Muscle of back (tissue), 3 donors: ENCODE measurements at regions not wholly inside any gene's neighbourhood (a gene's known extent, or its start where the extent isn't known, plus 50 kb on each side); places are given as distances from the start of the nearest gene placed in this dataset.

ENCODE experiments used
- DNase-seq, 3 donors: peaks; one replicate each; pipeline versions ENCODE4 v3.0.0 to v3.0.0-alpha.2; 2013

- DNase-seq, result no peak
Observed at GRCh38 chr2:216808805-216809425, 50.9 kb downstream of the TNP1 start.

- DNase-seq, result peak; percentile 34 to 73 (median 51)
Observed at GRCh38 chr2:216807857-216808272, 52.0 kb downstream of the TNP1 start.

DNA sequence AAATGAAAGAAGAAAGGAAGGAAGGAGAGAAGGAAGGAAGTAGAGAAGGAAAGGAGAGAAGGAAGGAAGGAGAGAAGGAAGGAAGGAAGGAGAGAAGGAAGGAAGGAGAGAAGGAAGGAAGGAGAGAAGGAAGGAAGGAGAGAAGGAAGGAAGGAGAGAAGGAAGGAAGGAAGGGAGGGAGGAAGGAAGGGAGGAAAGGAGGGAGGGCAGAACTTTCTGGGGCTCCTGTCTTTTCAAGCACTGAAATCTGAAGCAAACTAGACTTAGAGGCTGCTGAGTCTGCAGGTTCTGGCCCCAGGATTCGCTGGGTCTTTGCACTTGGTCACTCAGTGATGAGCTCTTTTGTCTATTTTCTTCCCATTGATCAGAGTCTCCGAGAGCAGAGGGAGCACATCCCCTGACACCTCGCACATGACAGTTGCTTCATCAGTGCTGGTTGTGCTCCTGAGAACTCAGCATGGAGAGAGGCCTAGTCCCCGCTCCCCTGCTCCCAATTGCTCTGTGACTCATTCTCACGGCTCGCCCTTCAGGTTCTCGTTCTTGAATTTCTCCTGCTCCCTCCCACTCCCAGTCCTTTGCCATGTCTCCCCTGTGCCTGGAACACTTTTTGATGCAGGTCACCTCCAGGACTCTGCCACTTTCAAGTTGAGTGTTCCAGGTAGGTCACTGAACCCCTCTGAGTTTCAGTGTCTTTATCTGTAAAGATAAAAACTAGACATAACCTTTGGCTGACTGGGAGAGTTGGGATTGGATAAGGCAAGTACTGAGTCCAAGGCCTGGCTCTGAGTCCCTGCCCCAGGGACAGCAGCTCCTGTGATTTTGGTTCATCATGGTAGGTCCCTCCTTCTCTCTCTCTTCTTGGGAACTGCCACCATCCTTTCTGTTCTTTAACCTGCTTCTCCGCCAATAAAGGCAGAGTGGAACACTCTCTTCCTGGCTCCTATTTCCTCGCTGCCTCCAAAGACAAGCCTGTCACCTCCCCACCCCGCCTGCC is 55.2 kb downstream of the TNP1 start:
- DNase-seq, result no peak

GRCh38 chr2:216803791-216804190 is 56.1 kb downstream of the TNP1 start:
- DNase-seq, result peak; percentile 69 to 76 (median 70)

DNA sequence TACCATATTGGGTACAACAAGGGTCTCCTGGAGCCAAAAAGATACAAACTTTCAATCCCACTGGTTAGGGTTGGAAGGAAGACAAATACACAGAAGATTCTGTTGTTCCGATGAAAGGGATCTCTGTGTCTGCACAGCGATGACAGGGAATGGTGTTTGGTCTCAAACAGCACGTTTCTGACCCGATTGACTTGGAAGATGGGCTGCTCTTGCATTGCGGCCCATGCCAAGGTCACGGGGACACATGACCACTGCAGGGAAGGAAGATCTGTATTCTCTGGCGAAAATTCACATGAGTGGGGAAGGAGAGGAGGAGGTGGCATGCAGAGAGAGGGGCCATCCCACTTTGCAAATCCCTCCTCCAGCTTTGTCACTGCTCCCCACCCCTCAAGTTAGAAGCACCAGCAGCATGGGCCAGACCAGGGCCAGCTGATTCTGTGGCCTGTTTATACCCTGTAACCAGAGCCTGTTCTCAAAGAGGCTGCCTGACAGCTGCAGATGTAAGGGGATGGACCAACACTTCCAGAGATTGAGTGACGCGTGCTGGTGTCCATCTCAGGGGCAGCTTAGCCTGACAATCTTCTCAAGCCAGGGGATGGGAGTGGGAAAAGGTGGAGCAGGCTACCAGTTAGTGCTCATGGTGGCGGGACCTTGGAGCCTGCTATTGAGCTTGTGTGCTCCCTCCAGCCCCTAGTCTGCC is 57.2 kb downstream of the TNP1 start:
- peak; percentile 58 to 78 (median 77) for DNase-seq

DNA sequence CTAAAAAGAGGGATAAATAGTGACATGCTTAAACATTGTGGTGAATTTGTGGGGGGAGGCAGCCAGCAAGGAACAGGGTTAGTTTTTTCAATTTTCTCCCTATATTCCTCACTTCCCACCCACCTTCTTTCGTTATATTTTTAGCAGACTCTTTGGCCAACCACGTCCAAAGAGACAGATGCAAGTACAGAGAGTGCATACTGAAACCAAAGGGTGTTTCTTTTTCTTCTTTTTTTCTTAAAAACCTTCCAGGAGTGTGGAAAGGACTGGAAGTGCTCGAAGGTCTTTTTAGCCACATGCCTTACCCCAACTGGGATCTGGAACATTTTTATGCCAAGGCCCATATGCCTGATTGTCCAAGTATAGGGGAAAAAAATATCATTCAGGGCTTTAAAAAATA is 59.0 kb downstream of the TNP1 start:
- DNase-seq, result peak; percentile 20 to 64 (median 34)

GRCh38 chr2:216799873-216800431 is 59.9 kb downstream of the TNP1 start:
- DNase-seq, result peak; percentile 34 to 76 (median 59)

- DNase-seq, result no peak
Observed at GRCh38 chr2:216796115-216796840, 63.6 kb downstream of the TNP1 start.

GRCh38 chr2:216793386-216793785 is 66.5 kb downstream of the TNP1 start:
- no peak for DNase-seq

- peak in 1 of 3 donors; percentile 40 for DNase-seq
Observed at GRCh38 chr2:216792222-216793021, 67.4 kb downstream of the TNP1 start.

DNA sequence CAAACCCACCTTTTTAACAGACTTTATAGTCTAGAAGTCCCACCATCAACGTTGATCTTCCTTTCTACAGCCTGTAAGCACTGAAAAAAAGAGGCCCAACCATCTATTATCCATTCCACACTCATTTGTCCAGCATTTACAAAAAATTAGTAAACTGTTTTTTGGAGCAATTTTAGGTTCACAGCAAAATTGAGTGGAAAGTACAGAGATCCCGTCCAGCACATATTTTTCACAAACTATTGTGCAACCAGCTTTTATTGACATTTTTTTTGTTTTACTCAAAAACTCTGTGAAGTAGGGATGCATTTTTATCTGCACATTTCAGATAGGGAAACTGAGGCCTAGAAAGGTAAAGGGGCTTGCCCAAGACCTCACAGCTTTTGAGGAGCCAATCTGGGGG is 68.6 kb downstream of the TNP1 start:
- DNase-seq, result peak in 2 of 3 donors; percentile 40 to 73

DNA sequence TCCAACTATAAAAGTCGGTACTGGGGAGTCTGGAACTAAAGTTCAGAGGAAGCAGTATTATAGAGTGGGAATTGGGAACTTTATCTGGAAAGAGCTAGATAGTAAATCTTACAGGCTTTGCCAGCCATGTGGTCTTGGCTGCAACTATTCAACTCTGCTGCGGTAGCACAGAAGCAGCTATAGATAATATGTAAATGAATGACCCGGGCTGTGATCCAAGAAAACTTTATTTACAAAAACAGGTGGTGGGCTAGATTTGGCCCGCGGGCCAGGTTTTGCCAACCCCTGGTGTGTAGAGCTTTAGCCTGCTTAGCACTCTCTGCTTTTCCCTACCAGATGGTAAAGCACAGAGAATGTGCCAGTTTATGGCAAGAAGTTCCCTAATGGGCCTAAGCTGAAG is 70.8 kb downstream of the TNP1 start:
- no peak for DNase-seq

GRCh38 chr2:216787851-216788540 is 71.9 kb downstream of the TNP1 start:
- DNase-seq, result no peak

- no peak for DNase-seq
Observed at GRCh38 chr2:216786676-216787075, 73.2 kb downstream of the TNP1 start.

GRCh38 chr2:216784456-216784855 is 75.4 kb downstream of the TNP1 start:
- no peak for DNase-seq

GRCh38 chr2:216781709-216782108 is 78.2 kb downstream of the TNP1 start:
- no peak for DNase-seq

GRCh38 chr2:216780843-216781242 is 79.0 kb downstream of the TNP1 start:
- no peak for DNase-seq

DNA sequence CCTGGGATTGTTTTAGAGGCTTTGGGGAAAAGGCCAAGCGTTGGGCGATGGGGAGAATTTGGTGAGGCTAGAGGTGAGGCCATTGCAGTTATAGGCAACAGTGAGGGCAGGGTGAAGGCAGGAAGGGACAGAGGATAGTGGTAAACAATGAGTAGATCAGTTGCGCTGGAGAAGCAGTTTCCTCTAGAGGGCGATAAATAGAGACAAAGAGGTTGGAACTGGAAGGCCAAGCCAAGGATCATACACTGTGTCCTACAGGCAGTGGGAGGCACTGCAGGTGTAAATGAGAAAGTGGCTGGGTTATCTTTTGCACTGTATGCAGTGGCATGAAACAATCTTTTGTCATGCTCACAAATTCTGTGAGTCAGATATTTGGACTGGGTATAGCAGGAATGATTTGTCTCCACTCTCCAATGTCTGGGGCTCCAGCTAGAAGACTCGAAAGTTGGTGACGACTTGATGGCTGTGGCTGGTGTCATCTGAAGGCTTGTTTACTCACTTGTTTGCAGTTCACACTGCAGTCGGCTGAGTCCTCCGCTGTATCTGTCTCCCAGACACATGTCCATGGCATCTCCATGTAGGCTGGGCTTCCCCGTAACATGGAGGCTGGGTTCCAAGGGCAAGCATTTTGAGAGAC is 82.1 kb downstream of the TNP1 start:
- no peak for DNase-seq
